NB4 (cell line): ENCODE measurements at regions not wholly inside any gene's neighbourhood (a gene's known extent, or its start where the extent isn't known, plus 50 kb on each side); places are given as distances from the start of the nearest gene placed in this dataset.

Source experiments
- POLR2A ChIP-seq: IDR thresholded peaks from 2 replicates; pipeline ENCODE4 v1.6.1; 2011; ENCODE audit warnings: mild to moderate bottlenecking; ENCODE audit not compliant: insufficient read length; ENCODE audit errors: extremely low read depth
- TF ChIP-seq, protein P1 (sequence below): IDR thresholded peaks from one replicate; pipeline ENCODE4 v1.5.1; 2012; ENCODE audit warnings: low read depth, low read length
- TF ChIP-seq, protein P2 (sequence below): IDR thresholded peaks from 2 replicates; pipeline ENCODE4 v1.6.1; 2011; ENCODE audit warnings: low read depth, low read length

GRCh38 chr1:244328476-244328875 is 123.2 kb downstream of the ADSS2 start:
- TF ChIP-seq, protein P1, sequence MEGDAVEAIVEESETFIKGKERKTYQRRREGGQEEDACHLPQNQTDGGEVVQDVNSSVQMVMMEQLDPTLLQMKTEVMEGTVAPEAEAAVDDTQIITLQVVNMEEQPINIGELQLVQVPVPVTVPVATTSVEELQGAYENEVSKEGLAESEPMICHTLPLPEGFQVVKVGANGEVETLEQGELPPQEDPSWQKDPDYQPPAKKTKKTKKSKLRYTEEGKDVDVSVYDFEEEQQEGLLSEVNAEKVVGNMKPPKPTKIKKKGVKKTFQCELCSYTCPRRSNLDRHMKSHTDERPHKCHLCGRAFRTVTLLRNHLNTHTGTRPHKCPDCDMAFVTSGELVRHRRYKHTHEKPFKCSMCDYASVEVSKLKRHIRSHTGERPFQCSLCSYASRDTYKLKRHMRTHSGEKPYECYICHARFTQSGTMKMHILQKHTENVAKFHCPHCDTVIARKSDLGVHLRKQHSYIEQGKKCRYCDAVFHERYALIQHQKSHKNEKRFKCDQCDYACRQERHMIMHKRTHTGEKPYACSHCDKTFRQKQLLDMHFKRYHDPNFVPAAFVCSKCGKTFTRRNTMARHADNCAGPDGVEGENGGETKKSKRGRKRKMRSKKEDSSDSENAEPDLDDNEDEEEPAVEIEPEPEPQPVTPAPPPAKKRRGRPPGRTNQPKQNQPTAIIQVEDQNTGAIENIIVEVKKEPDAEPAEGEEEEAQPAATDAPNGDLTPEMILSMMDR, result no peak
- TF ChIP-seq POLR2A, result no peak
- TF ChIP-seq, protein P2, sequence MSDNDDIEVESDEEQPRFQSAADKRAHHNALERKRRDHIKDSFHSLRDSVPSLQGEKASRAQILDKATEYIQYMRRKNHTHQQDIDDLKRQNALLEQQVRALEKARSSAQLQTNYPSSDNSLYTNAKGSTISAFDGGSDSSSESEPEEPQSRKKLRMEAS, result no peak
